ENCODE measurements at regions not wholly inside any gene's neighbourhood (a gene's known extent, or its start where the extent isn't known, plus 50 kb on each side); places are given as distances from the start of the nearest gene placed in this dataset.
"Not testable (repeated sequence)": the region's sequence is repeated elsewhere in the genome, so short reads cannot be mapped to it uniquely, and the experiment has no call there.

DNA sequence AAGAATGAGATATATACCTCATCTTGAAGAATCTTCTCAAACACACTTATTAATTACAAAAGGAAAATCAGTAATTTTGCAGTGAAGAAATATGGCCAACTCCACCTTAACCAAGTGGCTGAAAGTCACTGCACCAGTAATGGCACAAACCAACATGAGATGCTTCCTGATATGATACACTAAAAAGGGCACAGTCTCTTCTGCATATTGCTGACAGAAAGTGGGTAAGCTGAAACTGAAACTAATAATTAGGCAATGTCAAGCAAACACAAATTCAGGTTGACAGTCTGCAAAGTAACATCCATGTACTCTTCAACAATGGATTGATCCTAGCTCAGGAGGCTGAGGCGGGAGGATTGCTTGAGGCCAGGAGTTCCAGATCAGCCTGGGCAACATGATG is 56.1 kb downstream of the ZNF22 start:
- DNase-seq (ENCODE audit: low read depth in 4 of 4, low spot score in 3 of 4), result not testable (repeated sequence)

DNA sequence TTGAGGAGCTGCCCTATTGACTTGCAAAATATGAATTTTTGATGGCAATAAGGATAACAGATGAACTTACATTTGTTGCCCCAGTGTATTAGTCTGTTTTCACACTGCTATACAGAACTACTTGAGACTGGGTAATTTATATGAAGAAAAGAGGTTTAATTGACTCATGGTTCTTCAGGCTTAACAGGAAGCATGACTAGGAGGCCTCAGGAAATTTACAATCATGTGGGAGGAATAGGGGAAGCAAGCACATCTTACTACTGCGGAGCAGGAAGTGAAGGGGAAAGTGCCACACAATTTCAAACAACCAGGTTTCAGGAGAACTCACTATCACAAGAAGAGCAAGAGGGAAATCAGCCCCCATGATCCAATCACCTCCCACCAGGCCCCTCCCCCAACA is 57.9 kb downstream of the ZNF22 start:
- DNase-seq (ENCODE audit: low read depth in 4 of 4, low spot score in 3 of 4), result no peak

- no peak for DNase-seq (ENCODE audit: low read depth in 4 of 4, low spot score in 3 of 4)
These were observed 58.4 kb downstream of the ZNF22 start for GRCh38 chr10:45058992-45059561.

DNA sequence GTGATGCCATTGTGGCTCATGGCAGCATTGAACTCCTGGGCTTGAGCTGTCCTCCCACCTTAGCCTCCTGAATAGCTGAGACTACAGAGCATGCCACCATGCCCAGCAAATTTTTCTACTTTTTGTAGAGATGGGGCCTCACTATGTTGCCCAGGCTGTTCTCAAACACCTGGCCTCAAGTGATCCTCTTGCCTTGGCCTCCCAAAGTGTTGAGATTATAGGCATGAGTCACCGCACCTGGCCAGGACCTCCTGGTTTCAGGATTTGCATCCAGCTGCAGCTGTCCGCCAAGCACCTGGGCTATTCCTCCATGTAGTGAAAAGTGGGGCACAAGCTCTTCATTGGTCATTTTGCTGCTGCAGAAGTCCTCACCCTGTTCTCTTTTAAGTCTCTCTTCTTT is 58.9 kb downstream of the ZNF22 start:
- DNase-seq (ENCODE audit: low read depth in 4 of 4, low spot score in 3 of 4), result no peak

DNA sequence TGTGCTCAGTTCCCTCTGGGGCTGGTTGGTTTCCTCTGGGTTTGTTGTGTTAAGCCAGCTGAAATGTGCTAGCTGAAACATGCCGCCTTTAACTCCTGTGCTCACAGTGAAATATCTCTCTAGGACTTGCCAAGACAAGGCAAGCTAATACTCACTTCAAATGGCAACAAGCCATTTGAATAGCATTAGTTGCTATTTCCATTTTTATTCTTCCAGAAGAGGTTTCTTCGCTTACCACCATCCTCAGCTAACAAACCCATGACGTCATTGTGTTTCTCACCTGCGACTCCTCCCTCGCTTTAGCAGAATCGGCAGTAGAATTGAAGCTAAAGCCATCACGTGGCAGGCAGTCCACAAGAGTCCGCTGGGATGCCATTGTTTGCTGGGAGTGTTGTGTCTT is 61.3 kb downstream of the ZNF22 start:
- no peak for DNase-seq (ENCODE audit: low read depth in 4 of 4, low spot score in 3 of 4)

GRCh38 chr10:45063591-45064231 is 63.0 kb downstream of the ZNF22 start:
- DNase-seq (ENCODE audit: low read depth in 4 of 4, low spot score in 3 of 4), result no peak

DNA sequence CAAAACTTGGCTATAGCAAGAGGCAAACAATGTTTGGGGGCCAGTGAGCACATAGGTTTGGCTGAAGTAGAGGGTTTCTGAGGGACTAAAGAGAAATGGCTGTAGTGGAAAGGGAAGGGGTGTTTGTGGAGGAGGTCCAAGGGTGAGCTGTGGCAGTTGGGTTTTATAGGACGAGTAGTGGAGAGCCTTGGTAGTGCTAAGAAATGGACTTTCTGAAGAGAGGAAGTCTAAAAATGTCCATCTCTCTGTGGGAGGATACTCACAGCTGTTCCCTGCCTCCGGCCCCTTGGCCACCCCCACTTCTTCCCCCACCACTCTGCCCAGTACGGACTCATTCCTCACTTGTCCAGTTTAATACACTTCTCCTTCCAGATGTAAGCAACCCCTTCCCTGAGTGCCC is 64.3 kb downstream of the ZNF22 start:
- DNase-seq (ENCODE audit: low read depth in 4 of 4, low spot score in 3 of 4), result no peak

DNA sequence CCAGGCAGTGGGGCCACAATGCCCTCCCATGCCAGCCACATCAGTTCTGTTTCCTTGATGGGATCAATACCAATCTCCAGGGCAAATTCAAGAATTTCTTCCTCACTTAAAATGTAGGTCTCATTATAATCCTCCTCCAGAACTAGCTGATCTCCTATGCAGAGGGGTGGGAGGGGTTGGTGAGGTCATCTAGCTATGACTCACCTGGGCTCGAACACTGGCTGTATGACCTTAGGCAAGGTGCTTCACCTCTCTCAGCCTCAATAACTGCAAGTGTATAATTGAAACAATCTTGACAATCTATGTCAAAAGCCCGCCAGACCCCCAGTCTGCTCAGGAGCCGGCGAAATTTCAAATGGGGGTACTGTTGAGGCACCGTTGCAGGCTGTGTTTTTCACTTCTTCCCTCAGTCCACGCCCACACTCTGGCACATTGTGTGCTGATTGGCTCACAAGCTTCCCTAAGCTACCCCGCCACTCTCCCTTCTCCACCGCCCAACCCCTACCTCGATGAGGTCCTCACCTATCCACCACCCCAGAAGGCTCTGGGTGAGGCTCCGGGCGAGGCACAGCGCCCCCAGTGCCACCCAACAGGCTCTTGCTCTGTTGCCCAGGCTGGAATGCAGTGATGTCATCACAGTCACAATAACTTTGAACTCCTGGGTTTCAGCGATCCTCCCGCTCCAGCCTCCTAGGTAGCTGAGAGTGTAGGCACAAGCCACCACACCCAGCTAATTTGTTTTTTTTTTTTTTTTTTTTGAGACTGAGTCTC is 70.5 kb downstream of the ZNF22 start:
- DNase-seq (ENCODE audit: low read depth in 4 of 4, low spot score in 3 of 4), result no peak

DNA sequence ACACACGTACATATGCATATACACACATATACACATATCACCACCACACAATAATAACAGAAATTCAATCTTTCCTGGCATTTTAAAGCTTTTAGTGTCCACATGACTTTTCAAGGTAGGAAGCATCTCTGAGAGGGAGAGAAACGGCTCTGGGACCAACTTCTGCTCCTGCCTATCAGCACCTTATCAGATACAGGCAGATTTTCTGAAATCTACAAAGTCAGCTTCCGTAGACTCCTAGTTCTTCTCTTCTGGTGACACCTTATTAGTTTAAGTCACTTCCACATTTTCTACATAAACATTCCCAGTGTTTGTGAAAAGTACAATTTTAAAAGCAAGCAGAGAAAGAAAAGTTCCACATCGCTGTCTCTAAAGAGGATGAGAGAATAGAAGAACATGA is 74.5 kb downstream of the ZNF22 start:
- DNase-seq (ENCODE audit: low read depth in 4 of 4, low spot score in 3 of 4), result no peak

DNA sequence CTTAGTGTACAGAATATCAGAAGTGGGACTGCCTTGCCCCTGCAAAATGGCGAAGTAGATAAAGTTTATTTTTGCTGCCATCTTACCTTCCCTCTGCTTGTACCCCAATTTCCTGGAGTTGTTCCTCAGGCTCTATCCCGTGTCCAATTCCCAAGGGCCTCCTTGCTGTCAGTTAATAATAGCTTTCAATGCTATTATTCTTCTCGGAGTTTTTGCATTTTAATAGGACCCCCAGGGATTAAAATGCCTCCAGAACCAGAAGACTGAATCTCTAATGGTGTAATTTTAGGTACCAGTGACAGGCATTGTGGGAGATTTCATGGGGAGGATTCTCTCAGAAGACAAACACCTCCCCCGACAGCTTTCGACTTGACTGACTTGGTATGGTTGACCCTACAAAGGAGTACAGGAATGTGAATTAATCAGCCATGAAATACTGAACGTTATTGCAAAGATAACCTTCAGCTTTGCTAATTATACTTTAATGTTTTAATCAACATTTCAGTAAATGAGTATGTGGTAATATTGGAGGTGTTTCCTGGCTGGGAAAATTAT is 75.2 kb downstream of the ZNF22 start:
- DNase-seq (ENCODE audit: low read depth in 4 of 4, low spot score in 3 of 4), result no peak

- DNase-seq (ENCODE audit: low read depth in 4 of 4, low spot score in 3 of 4), result no peak
These were observed 76.2 kb downstream of the ZNF22 start for GRCh38 chr10:45076891-45077290.

GRCh38 chr10:45080331-45080730 is 79.6 kb downstream of the ZNF22 start:
- DNase-seq (ENCODE audit: low read depth in 4 of 4, low spot score in 3 of 4), result no peak

- no peak for DNase-seq (ENCODE audit: low read depth in 4 of 4, low spot score in 3 of 4)
These were observed 81.5 kb downstream of the ZNF22 start for GRCh38 chr10:45082176-45082575.

GRCh38 chr10:45091968-45092367 is 91.2 kb downstream of the ZNF22 start:
- DNase-seq (ENCODE audit: low read depth in 4 of 4, low spot score in 3 of 4), result no peak

- no peak for DNase-seq (ENCODE audit: low read depth in 4 of 4, low spot score in 3 of 4)
These were observed 93.2 kb downstream of the ZNF22 start for GRCh38 chr10:45093945-45094344.

- no peak for DNase-seq (ENCODE audit: low read depth in 4 of 4, low spot score in 3 of 4)
These were observed 94.6 kb downstream of the ZNF22 start for GRCh38 chr10:45095286-45095685.

DNA sequence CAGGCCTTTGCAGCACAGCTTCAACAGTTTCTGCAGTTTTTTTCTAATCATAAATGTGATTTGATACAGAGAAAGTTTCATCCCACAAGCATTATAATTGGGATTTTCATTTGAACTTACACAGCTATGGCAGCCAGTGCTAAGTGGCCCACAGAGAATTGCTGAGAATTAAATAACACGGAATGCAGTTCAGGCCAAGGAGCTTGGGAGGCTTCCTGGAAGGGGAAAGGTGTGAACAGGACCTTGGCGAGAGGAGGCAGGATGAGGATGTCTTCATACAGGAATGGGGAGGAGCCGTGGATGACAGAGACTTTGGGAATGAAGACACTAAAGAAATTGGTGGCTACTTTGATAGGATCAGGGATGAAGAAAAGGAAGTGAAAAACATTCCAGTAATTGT is 95.3 kb downstream of the ZNF22 start:
- no peak for DNase-seq (ENCODE audit: low read depth in 4 of 4, low spot score in 3 of 4)

GRCh38 chr10:45100429-45100828 is 99.7 kb downstream of the ZNF22 start:
- no peak for DNase-seq (ENCODE audit: low read depth in 4 of 4, low spot score in 3 of 4)

DNA sequence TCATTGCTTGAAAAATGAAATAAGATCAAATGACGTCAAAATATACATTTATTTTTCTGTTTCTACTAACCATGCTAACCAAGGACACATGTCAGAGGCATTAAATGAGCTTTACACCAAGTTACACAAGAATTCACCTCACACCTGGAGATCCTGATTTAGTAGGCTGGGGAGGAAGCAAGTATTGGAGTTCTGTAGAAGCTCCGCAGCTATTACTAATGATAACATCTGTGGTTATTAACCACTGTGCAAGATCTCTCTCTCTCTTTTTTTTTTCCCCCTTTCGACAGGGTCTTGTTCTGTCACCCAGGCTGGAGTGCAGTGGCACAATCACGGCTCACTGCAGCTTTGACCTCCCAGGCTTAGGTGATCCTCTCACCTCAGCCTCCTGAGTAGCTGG is 104.0 kb downstream of the ZNF22 start:
- DNase-seq (ENCODE audit: low read depth in 4 of 4, low spot score in 3 of 4), result no peak

- not testable (repeated sequence) for DNase-seq (ENCODE audit: low read depth in 4 of 4, low spot score in 3 of 4)
These were observed 104.6 kb downstream of the ZNF22 start for GRCh38 chr10:45105309-45105708.

- no peak for DNase-seq (ENCODE audit: low read depth in 4 of 4, low spot score in 3 of 4)
These were observed 105.6 kb downstream of the ZNF22 start for GRCh38 chr10:45106236-45106856.
